GM10248 (cell line): ENCODE measurements at regions not wholly inside any gene's neighbourhood (a gene's known extent, or its start where the extent isn't known, plus 50 kb on each side); places are given as distances from the start of the nearest gene placed in this dataset.

Experiments used
- CTCF ChIA-PET: fragments of 300-600 bp; sonication (Branson Sonifier 250); formaldehyde crosslinking; extraction: SDS; loops from one replicate; lab custom pipeline; 2021; ENCODE audit warnings: antibody characterized with exemption; lab: Yijun Ruan, JAX
- POLR2A ChIA-PET: fragments of 350-650 bp; sonication (Branson Sonifier 250); formaldehyde crosslinking; extraction: SDS; loops from one replicate; lab custom pipeline; 2020; ENCODE audit warnings: antibody characterized with exemption; lab: Yijun Ruan, JAX
- DNase-seq: peaks from one replicate; pipeline ENCODE4 v3.0.0; 2012; ENCODE audit errors: extremely low spot score
- TF ChIP-seq, protein P1 (sequence below): IDR thresholded peaks from 2 replicates; pipeline ENCODE4 v1.5.1; 2012; ENCODE audit warnings: mild to moderate bottlenecking, low read depth; ENCODE audit errors: extremely low read depth, missing control alignments, control extremely low read depth

DNA sequence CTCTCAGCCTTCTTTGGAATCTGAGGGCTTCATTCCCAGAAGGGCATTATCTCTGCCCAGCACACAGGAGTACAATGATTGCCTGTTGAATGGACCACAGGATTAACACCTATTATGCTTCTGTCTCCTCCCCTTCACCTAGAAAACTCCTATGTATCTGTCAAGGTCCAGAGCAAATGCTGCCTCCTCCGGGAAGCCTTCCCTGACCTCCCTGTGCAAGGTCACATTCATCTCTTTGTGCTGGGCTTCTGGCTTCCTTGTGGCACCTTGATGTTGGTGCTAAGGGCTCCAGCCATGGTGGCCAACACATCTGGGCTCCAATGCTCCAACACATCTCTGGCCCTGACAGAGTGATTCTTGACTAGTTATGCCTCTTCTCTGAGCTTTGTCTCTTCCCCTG is 49.9 kb upstream of the ATP2B2 start:
- TF ChIP-seq, protein P1, sequence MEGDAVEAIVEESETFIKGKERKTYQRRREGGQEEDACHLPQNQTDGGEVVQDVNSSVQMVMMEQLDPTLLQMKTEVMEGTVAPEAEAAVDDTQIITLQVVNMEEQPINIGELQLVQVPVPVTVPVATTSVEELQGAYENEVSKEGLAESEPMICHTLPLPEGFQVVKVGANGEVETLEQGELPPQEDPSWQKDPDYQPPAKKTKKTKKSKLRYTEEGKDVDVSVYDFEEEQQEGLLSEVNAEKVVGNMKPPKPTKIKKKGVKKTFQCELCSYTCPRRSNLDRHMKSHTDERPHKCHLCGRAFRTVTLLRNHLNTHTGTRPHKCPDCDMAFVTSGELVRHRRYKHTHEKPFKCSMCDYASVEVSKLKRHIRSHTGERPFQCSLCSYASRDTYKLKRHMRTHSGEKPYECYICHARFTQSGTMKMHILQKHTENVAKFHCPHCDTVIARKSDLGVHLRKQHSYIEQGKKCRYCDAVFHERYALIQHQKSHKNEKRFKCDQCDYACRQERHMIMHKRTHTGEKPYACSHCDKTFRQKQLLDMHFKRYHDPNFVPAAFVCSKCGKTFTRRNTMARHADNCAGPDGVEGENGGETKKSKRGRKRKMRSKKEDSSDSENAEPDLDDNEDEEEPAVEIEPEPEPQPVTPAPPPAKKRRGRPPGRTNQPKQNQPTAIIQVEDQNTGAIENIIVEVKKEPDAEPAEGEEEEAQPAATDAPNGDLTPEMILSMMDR, result no peak
- no peak for DNase-seq
- CTCF ChIA-PET, result no interaction called here
- POLR2A ChIA-PET, result no interaction called here

DNA sequence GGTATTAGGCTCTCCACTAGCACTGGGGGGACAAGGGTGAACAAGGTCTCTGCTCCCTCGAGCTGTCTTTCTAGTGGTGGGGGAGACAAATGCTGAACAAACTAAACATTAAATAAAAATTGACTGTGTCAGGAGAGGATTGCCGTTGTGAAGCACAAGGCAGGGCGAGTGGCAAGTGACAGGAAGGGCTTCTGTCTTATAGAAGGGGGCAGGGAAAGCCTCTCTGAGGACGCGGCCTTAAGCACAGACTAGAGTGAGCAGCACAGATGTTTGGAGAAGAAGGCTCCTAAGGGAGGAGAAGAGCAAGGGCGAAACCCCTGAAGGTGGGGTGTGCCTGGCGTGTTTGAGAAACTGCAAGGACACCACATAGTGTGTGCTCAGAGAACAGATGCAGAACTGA is 50.9 kb upstream of the ATP2B2 start:
- CTCF ChIA-PET, result interaction anchor here (1.1 kb wide), 1 partner anchor 13 kb away, joined by 3 read pairs; no protein-coding TSS in a partner anchor
- TF ChIP-seq, protein P1, result no peak

DNA sequence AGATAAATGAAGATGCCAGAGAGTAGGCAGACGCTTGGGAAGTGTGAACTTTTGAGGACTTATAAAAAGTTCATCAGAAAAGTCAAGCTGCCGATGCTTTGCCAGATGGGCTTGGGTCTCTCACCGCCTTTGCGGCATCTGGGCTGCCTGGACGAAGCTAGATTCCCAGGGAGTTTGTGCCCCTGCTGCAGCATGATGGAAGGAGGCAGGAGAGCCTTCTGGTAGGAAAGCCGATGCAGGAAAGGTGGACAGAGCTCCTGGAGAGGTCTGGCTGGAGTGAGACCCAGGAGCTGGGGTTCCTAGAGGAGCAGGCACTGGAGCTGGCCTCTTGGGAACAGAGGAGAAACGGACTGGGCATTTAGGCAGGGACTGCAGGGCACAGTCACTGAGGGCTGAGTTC is 51.9 kb upstream of the ATP2B2 start:
- CTCF ChIA-PET, result interaction anchor here (1.1 kb wide), 1 partner anchor 12 kb away, joined by 3 read pairs; no protein-coding TSS in a partner anchor
- POLR2A ChIA-PET, result no interaction called here
- TF ChIP-seq, protein P1, result no peak
- no peak for DNase-seq

More for the DNA sequence above, 50.9 kb upstream of the ATP2B2 start:
- DNase-seq, result no peak
- POLR2A ChIA-PET, result no interaction called here

DNA sequence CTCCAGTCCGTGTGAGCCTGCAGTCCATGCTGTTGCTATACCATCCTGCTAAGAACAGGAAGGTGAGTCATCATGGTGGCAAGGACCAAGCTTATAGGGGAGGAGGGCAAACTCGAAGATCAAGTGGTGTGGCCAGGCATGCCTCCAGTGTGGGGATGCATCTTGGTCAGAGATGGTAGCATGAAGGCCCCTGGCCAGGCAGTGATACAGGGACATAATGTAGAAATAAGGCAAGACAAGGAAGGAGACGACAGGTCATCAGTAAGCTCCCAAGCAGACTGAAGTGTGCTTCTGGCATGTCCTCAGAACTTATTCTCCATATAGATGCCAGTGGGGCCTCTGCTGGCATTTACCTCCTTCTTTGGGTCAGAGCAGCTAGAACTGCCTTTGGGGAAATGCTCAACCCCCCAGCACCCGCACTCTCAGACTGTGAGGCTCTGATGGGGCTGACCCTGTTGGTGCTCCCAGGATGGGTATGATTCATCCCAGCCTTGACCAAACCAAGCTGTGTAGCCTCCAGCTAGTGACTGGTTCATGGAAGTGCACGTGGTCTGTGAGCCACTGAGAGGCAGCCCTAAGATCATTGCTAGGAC is 52.5 kb upstream of the ATP2B2 start:
- POLR2A ChIA-PET, result no interaction called here
- CTCF ChIA-PET, result interaction anchor here (2.0 kb wide), 1 partner anchor 12 kb away, joined by 6 read pairs; no protein-coding TSS in a partner anchor

DNA sequence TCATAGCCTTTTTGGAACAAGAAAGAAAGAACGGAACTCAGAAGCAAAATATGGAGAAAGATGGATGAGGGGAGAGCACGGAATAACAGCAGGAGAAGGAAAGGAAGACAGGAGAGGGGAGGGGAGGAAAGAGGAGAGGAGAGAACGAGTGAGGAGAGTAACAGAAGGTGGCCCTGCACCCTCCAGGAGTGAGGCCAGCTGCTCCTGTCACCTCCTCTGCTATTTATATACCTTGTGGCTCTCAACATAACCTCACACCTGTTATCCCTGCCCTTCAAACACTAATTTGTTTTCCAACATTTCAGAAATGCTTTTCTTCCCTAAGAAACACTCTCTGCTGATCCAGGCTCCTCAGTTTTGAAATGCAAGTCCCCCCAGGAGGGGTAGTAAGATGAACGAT is 53.4 kb upstream of the ATP2B2 start:
- no peak for DNase-seq
- ChIA-PET POLR2A (no interaction called here), CTCF (interaction anchor here (2.0 kb wide), 1 partner anchor 11 kb away, joined by 6 read pairs; no protein-coding TSS in a partner anchor)
- TF ChIP-seq, protein P1, result no peak

More for the DNA sequence above, 52.5 kb upstream of the ATP2B2 start:
- DNase-seq, result no peak
- TF ChIP-seq, protein P1, result no peak

DNA sequence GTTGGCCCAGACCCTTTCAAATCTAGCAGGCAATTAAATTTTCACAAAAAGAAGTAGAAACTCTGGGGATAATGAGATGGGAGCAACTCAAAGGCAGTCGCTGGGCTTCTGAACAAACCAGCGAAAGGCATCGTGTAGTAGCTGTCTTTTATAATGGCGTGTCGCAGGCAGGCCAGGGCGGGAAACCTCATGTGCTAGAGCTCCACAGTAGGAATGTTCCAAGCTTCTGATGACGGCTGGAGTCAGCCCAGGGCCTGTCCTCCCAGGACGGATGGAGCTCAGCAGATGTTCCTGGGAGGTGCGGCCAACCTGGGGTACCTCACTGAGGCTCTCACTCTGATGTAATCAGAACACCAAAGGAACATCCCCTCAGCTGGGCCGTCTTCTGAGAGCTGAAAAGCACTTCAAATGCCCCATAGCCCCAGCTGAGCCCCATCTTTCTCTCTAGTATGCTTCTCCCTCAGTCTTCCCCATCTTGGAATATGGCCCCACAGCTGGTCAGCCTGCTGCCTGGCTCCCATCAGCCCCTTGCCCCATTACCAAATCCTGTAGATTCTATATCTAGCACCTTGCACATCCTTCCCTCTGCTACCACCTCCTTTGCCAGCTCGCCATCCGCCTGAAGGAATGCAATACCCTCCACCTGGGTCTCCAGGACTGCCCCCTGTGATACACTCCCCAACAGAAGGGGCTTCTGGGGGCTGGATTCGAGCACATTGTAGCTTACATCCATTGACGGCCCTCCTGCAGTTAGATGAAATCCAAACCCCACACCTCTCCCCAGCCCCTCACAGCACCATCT is 54.9 kb upstream of the ATP2B2 start:
- DNase-seq, result no peak
- POLR2A ChIA-PET, result no interaction called here
- CTCF ChIA-PET, result no interaction called here
- TF ChIP-seq, protein P1, result no peak
